22Rv1 (cell line): ENCODE measurements at regions not wholly inside any gene's neighbourhood (a gene's known extent, or its start where the extent isn't known, plus 50 kb on each side); places are given as distances from the start of the nearest gene placed in this dataset.

Experiments
- ZFX ChIP-seq: fragments of 450-650 bp; IDR thresholded peaks from 2 replicates; pipeline ENCODE4 v1.6.1; 2017; ENCODE audit warnings: antibody characterized with exemption, borderline replicate concordance
- TF ChIP-seq, protein P1 (sequence below): fragments of 450-650 bp; IDR thresholded peaks from 2 replicates; pipeline ENCODE4 v1.5.1; 2017; ENCODE audit warnings: mild to moderate bottlenecking

DNA sequence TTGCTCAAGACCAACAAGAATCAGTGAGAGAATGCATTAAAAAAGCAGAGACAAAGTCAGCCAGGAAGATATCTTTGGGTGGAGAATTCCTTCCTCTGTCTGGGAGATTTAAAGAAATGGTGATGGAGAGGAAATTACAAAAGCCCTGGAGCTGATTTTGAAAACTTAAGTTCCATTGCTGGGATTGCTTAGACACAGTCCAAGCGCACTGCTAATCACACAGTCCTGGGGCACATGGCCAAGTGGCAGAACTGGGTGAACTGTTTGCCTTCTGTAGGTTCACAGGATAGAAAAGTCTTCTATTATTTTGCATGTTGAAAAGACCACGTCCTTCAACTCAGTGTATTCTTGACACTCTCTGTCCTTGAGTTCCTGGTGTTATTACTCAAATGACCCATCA lies 284.9 kb upstream of the FBXL7 start:
- TF ChIP-seq, protein P1, sequence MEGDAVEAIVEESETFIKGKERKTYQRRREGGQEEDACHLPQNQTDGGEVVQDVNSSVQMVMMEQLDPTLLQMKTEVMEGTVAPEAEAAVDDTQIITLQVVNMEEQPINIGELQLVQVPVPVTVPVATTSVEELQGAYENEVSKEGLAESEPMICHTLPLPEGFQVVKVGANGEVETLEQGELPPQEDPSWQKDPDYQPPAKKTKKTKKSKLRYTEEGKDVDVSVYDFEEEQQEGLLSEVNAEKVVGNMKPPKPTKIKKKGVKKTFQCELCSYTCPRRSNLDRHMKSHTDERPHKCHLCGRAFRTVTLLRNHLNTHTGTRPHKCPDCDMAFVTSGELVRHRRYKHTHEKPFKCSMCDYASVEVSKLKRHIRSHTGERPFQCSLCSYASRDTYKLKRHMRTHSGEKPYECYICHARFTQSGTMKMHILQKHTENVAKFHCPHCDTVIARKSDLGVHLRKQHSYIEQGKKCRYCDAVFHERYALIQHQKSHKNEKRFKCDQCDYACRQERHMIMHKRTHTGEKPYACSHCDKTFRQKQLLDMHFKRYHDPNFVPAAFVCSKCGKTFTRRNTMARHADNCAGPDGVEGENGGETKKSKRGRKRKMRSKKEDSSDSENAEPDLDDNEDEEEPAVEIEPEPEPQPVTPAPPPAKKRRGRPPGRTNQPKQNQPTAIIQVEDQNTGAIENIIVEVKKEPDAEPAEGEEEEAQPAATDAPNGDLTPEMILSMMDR, result no peak
- no peak for TF ChIP-seq ZFX
